NOMO-1 treated with dmso at 0.1 percent for 144 hours (cell line): ENCODE measurements at regions not wholly inside any gene's neighbourhood (a gene's known extent, or its start where the extent isn't known, plus 50 kb on each side); places are given as distances from the start of the nearest gene placed in this dataset.
"Not testable (repeated sequence)": the region's sequence is repeated elsewhere in the genome, so short reads cannot be mapped to it uniquely, and the experiment has no call there.

Source experiments
- DNase-seq: peaks from one replicate; lab custom pipeline; 2025; ENCODE audit not compliant: unreplicated experiment; lab: John Stamatoyannopoulos, UW

DNA sequence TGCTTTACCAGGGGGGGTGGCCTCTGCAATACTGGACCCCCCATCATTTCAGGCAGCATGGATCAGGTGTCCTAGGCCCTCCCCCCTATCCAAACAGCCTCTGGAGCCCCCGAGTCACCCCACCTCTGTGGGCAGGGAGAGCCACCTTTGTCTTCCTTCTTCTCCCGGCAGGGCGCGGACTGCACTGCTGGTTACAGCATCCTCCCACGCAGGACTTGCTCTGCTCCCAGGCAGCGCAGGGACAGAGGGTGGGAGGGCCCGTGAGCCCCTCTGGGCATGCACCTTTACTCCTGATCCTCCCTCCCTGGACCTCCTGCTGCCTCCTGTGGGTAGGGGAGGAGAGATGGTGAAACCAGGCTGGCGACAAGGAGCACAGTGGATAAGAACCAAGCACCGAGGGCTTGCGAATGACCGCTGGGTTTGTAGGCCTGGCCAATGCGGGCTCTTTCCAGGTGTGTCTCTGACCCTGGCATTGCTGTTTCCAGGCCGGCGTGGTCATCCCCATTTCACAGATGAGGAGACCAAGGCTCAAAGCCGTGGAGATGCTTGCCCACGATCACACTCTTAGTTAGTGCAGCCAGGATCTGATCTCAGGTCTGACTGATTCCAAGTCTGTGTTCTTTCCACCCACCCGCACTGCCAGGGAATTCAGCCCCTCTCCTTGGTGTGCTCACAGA is 73.6 kb upstream of the TARDBP start:
- no peak for DNase-seq

DNA sequence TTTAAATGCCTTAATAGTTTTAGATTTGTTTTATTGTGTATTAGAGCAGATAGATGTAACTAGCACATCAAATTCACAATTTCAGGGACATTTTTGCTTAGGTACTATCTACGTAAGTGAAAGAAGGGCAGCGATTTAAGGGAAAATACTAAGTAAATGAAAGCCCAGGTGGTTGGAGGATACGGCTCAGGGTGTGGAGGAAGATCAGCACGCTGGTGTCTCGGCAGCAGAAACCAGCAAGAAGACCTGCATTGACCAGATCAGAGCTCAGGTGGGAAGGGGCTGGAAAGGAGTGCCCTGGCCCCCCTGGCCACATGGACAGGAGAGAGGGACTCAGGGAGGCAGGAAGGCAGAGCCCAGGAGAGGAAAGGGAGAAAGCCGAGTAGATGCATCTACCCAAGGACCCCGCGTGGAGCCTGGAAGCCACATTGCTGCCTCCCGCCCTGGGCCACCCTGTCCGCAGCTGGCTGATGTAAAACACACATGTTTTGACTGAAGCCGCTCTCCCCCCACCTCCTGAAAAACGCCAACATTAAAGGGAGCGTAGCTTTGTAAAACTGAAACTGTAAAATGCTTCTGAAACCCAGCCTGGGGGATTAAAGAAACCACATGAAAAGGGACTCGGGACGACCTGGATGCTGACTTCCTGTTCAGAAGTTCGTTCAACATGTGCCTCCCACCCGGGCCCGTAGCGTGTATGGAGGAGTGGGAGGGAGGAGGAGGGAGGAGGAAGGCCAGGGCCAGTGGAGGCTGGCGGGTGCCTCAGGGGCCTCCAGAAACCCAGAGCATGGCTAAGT is 72.6 kb upstream of the TARDBP start:
- DNase-seq = no peak

DNA sequence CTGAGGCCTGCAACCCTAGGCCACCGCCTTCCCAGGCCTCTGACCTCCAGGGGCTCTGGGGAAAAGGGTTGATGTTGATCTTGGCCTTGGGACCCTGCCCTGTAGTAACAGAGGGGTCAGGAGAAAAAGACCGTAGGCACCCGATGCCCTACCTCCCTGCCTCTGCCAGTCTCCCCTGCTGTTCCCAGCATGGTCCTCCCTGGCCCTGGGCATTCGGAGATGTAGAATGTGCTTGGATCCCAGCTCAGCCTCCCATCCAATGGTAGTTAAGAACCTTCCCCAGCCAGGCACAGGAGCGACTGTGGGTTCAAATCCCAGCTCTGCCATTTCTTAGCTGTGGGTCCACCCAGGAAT is 72.0 kb upstream of the TARDBP start:
- no peak for DNase-seq

DNA sequence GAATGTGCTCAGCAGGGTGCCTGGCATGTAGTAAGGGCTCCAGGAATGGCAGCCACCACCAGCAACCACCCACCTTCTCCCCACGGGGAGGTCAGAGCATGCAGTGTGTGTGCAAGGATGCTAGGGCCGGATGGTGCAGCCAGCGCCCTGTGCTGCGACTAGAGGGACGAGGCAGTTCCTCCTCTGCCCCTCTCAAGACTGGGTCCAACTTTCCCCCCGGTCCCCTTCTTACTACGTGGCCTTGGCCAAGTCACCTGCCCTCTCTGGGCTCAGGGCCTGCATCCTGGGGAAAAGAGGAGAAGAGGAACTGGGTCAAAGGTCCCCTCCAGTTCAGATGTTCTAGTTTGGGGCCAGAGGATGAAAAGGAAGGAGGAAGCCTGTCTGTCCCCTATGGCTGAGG is 71.6 kb upstream of the TARDBP start:
- DNase-seq = no peak

DNA sequence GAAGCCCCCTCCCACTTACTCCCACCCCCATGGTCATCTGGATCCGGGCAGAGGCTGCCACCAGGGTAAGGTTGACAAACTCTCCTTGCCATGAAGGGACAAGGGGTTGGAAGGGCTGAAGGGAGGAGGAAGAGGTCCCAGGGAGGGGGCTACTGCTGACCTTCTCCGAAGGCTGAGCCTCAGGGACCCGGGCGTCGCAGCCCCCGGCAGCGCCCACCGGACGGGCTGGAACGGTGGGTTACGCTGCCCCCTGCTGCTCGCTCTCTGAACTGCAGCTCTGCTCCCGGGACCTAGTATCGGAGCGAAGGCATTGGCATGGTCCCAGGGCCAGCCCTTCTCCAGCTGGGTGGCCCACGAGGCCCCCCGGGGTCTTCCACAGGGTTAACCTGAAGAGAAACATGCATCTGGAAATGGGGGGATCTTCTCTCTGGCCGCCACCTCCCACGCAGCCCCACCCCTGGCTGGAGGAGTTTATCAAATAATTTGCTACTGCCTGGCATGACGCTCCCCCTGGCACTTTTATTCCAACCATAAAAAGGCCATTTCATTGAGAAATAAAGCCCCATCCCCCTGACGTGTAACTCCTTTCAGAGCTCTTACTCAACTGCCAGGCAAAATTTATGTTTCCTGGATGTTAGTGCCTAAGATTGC is 70.4 kb upstream of the TARDBP start:
- DNase-seq = no peak

DNA sequence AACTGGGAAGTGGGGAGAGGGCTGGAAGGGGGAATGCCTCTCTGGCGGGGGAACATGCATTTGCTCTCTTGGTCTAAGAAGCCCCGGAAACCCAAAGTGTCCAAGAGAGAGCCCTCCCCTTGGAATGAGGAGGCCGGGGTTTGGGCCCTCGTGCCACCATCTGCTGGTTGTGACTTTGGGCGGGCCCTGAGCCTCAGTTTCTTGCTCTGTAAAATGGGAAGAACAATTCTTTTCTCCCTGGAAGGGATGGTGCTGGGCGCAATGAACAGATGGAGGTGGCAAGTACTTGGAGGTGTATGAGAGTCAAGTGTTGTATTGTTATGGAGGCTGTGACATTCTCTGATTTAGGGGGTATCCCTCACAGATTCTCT is 69.9 kb upstream of the TARDBP start:
- no peak for DNase-seq

DNA sequence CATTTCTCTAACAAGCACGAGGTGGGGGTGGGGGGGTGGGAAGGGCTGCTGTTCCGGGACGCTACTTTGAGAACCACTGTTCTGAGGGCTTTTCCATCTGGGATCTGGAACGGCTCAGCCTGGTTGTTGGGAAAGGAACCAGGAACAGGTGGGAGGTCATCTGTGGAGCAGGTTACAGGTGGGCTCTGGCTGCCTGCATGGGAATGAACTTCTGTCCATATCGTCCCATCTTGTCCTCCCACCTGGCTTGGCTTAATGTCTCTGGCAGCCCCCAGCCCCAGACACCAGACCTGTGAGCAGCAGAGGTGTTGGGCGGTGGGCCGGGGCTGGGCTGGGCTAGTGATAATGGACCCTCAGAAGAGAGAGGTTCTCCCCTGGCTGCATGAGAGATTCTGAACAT is 69.4 kb upstream of the TARDBP start:
- DNase-seq = no peak

DNA sequence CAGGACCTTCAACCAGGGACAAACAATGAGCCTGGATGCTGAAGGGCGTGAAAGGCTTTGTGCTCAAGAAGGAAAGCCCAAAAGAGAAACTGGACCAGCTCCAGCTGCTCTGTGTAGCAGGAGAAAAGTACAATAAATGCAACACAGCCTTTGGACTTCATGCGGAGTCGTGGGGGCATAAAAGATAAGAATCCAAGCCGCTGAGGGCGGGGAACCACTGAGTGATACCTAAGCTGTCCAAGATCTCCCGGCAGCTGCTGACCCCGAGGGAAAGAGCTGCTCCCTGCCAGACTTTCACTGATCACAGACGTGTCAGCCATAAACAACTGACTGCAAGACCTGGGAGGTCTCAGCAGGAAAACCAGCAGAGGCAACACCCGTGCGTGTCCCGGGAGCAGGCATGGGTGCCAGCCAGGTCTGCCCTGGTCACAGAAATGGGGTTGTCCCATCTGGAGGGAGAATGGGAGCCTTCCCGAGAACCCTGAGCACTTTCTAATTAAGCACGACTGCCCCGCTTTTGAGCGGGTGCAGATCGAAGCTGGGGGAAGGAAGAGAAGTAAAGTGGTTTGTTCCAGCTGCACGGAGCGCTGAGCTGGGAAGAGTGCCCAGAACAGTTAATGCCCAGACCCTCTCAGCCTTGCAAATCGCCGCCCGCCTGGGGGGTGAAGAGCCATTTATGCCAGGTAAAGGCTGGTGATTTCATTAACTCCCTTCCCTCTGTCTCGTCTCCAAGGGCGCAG is 68.3 kb upstream of the TARDBP start:
- no peak for DNase-seq

DNA sequence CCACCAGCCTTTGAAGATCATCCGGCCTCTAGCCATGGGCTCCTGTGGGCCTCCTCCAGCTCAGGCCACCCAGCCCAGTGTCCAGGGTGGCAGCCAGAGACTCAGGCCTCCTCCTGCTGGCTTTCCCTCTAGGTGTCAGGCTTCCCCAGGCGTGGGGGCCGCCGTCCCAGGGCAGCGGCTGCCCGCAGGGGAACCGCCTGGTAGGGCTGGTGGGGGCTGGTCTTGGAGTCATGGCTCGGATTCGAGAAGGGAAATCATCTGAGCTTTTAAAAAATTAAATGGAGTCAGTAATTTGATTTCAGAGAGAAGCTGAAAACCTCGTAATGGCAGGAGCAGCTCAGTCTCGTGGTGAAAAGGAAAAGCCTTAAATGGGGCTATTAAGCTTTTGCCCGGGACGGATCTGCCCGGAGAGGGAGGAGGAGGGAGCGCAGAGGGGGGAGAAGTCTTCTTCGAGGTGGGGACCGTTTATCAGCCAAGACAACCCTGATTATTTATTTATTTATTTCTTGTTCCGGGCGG is 66.4 kb upstream of the TARDBP start:
- no peak for DNase-seq

DNA sequence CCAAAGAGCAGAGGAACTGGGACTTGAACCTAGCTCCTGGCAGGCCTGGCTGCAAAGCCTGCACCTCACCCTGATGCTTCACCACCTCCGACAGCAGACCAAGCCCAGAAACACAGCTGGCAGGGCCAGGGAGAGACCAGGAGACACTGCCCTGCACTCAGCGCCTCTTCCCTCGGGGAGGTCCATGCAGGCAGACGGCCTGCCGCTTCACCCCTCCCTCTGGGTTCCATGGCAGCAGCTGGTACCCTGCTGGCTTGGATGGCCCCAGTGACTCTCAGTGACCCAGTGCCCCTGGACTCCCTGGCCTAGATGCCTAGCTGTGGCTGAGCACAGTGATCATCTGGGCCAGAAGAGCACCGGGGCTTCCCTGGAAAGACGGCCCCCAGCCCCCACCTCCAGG is 65.3 kb upstream of the TARDBP start:
- DNase-seq = no peak

DNA sequence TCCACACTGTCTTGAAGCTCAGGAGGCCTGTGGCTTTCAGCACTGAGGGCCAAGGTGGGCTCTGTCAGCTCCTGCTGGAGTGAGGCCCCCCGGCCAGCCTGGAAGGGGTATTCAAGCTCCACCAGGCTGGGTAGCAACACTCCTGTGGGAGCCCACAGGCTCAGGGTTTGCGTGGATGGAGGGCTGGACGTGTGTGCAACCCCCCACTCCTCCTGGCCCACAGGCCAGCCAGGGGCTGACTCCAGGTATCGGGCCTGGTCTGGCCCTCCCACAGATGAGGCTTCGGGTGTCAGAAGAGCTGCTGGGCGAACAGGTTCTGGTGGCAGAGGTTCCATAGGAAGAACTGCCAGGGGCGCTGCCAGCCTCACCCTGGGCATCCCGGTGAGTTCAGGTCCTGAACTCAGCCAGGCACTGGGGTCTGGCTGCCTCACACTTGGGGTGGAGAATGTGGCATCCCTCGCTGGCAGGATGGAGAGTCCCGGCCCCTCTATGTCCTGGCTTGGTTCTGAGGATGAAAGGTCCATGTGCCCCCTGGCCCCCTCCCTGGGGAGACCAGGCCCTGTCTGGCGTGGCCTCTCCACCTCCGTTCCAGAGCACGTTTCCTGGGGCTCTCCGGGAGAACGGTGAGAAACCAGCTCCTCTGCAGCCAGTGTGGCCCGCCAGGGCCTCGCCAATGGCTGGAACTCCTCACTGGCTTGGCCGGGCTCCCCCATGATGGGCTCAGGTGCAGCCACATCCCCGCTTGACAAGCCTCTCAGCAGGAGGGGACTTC is 64.6 kb upstream of the TARDBP start:
- DNase-seq = no peak

DNA sequence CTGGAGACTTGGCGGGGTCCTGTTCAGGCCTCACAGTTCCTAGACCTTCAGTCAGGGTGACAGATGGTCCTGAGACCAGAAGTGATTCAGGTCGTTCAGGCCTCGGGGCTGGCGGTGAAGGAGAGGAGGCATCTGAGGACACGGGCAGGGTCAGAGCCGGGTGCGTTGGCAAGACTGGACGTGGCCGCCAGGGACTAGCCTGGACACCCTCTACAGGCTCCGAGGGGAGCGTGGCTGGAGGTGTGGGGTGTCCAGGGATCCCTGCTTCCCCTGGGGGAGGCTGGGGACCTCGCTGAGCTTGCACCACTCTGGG is 64.0 kb upstream of the TARDBP start:
- DNase-seq = no peak

DNA sequence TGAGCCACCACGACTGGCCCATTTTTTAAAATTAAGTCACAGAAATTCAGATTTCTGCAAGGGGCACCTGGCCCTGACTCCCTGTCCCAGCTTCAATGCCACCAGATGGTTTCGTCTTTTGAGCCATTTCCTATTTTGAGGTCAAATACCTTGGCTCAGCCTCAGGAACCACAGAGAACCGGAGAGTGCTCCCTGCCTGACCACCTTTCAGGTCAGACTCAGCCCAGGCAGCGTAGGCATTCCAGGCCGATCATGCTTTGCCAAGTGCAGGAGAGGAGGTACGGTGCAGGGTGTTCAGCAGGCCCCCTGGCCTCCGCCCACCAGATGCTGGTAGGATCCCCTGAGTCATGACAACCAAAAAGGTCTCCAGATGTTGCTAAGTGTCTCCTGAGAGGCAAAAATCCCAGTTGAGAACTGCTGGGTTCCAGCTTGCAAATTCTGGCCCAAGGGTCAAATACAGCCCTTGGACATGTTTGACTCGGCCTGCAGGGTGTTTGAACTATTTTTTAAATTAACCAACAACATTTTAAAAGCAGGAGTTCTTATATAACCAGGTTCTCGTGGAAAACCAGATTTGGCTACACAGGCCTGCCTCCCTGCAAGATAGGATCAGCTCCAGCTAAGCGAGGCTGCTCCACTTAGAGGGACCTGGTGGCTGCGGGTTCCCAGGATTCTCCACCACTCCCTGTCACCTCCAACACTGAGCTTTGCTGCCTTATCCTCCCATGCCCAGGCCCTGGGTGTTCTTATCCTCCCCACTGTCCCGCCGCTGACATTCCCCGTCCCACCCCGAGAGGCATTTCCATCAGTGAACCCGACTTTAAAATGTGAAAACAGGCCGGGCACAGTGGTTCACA is 61.9 kb upstream of the TARDBP start:
- DNase-seq = no peak

DNA sequence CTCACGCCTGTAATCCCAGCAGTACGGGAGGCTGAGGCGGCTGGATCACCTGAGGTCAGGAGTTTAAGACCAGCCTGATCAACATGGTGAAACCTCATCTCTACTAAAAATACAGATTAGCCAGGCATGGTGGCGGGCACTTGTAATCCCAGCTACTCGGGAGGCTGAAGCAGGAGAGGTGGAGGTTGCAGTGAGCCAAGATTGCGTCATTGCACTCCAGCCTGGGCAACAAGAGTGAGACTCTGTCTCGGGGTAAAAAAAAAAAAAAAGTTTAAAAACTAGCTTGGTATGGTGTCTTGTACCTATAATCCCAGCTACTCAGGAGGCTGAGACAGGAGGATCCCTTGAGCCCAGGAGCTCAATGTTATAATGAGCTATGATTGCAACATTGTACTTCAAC is 61.2 kb upstream of the TARDBP start:
- not testable (repeated sequence) for DNase-seq

DNA sequence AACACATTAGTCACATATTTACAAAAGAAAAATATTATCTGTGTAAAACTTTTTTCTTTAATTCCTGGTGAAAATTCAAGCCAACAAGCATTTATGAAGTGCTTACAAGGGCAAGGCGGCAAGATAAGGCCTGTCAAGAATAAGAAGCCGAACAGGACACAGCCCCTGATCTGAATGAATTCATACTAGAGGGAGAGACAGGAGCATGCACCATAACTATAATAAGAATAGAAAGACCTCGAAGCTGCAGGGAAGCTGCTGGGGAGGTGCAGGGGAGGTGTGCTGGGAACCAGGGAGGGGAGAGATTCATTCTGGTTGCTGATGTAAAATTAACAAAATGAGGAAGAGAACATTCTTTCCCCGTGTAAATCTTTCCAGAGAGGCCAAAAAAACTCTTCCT is 60.5 kb upstream of the TARDBP start:
- no peak for DNase-seq

DNA sequence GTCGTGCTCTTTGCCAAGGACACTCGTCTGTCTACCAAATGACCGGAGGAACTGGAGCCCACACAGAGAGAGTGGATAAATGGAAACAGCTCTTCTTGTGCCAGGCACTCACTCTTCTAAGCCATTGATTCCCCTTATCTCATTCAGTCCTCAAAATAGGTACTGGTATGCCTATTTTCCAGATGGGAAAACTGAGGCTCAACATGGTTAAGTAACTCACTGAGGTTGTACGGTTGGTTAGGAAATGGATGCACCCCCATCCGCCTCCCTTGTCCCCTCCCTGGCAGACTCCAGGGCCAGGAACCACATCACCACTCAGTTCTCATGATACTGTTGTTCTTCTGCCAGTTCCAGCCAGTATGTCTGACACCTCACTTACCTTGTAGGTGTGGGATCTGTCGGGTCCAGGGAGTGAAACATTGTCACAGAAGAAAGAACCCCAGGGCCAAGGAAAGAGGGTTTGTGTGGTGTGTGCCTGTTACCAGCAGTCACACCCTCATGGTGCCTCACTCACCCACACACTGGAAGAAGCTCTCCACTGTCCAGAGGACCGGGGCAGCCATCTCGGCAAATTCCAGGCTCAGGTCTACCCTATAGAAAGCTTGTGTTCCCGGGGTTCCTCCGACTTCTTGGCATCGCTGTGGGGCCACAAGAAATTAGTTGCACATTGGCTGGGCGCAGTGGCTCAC is 58.8 kb upstream of the TARDBP start:
- no peak for DNase-seq

DNA sequence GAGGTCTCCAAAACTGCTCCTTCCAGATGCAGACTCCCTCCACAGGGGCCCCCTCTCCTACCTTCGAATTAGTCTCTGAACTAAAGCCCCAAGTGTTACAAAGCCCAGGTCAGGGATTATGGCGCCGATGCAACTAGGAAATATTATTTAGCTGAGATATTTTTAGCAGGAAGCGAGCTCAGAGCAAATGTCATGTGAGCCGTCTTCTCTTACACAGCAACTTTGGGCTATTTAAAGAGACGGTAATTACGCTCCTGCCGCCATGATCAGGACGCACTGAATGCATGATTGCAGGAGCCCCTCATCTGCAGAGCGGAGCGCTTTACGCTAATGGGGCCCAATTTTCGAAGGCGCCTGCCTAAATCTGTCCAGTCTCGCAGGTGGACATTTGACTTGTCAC is 55.3 kb upstream of the TARDBP start:
- no peak for DNase-seq

DNA sequence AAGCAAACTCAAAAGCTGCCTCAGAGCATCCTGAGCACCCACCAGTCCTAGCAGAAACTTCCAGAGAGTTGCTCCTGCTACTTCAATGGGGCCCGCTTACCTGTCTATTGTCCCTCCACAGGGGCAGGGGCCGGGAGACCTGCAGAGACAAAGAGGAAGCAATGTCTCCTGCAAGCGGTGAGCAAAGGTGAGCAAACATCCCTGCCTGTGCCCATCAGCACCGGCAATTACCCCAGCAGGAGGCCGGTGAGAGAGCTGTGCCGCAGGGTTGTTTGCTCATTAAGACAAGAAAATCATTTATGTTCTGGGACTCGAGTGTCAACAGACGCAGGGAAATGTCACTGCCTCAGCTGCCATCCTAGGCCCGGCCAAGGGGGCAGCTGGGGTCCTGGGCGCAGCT is 53.8 kb upstream of the TARDBP start:
- DNase-seq = no peak
